PFSK-1 (cell line): ENCODE measurements at regions not wholly inside any gene's neighbourhood (a gene's known extent, or its start where the extent isn't known, plus 50 kb on each side); places are given as distances from the start of the nearest gene placed in this dataset.

ENCODE experiments used
- FOXP2 ChIP-seq: optimal IDR thresholded peaks from 2 replicates; pipeline ENCODE3; 2011; ENCODE audit warnings: borderline replicate concordance, control low read depth, inconsistent platforms; ENCODE audit not compliant: insufficient read depth; ENCODE audit errors: extremely low read length, extremely low read depth
- POLR2AphosphoS5 ChIP-seq: IDR thresholded peaks from 2 replicates; pipeline ENCODE4 v1.6.1; 2012; ENCODE audit warnings: low read depth, mild to moderate bottlenecking, control low read depth, low read length, moderate library complexity
- REST ChIP-seq, 2 experiments: IDR thresholded peaks; 2 replicates each; pipeline versions ENCODE4 v1.6.1 to v1.8.0; 2011 to 2012; ENCODE audit warnings: low read depth in 2 of 2, low read length in 2 of 2, control low read depth in 1 of 2, inconsistent platforms in 1 of 2, mild to moderate bottlenecking in 1 of 2, moderate library complexity in 1 of 2; ENCODE audit not compliant: insufficient read depth in 1 of 2
- SIN3A ChIP-seq: IDR thresholded peaks from 2 replicates; pipeline ENCODE4 v1.6.1; 2012; ENCODE audit warnings: mild to moderate bottlenecking, low read length, moderate library complexity, borderline replicate concordance; ENCODE audit not compliant: insufficient read depth
- TAF1 ChIP-seq: IDR thresholded peaks from 2 replicates; pipeline ENCODE4 v1.6.1; 2012; ENCODE audit warnings: low read length, control low read depth, borderline replicate concordance; ENCODE audit not compliant: insufficient read depth

- TF ChIP-seq POLR2AphosphoS5: no peak
- TF ChIP-seq TAF1: no peak
- no peak for TF ChIP-seq FOXP2
- no peak for TF ChIP-seq SIN3A
- no peak for TF ChIP-seq REST (IDR thresholded peaks at IDR 0.05; ENCODE audit: insufficient read depth in 1 of 2, low read depth in 2 of 2, low read length in 2 of 2)
Observed at GRCh38 chr14:48333221-48333920, 658.0 kb upstream of the MDGA2 start.

- TF ChIP-seq POLR2AphosphoS5: no peak
- no peak for TF ChIP-seq SIN3A
- TF ChIP-seq FOXP2: no peak
- no peak for TF ChIP-seq TAF1
- TF ChIP-seq REST (IDR thresholded peaks at IDR 0.05; ENCODE audit: insufficient read depth in 1 of 2, low read depth in 2 of 2, low read length in 2 of 2): no peak
Observed at GRCh38 chr14:48331421-48331820, 656.0 kb upstream of the MDGA2 start.

- no peak for TF ChIP-seq REST (IDR thresholded peaks at IDR 0.05; ENCODE audit: insufficient read depth in 1 of 2, low read depth in 2 of 2, low read length in 2 of 2)
Observed at GRCh38 chr14:48325486-48325885, 650.1 kb upstream of the MDGA2 start.

GRCh38 chr14:48323665-48324064 is 648.3 kb upstream of the MDGA2 start:
- TF ChIP-seq FOXP2 (no peak), POLR2AphosphoS5 (no peak), REST (IDR thresholded peaks at IDR 0.05; ENCODE audit: insufficient read depth in 1 of 2, low read depth in 2 of 2, low read length in 2 of 2) (no peak), TAF1 (no peak), SIN3A (no peak)

- no peak for TF ChIP-seq TAF1
- no peak for TF ChIP-seq REST (IDR thresholded peaks at IDR 0.05; ENCODE audit: insufficient read depth in 1 of 2, low read depth in 2 of 2, low read length in 2 of 2)
- TF ChIP-seq POLR2AphosphoS5: no peak
- no peak for TF ChIP-seq SIN3A
- no peak for TF ChIP-seq FOXP2
Observed at GRCh38 chr14:48319823-48320222, 644.4 kb upstream of the MDGA2 start.
